ENCODE measurements at regions not wholly inside any gene's neighbourhood (a gene's known extent, or its start where the extent isn't known, plus 50 kb on each side); places are given as distances from the start of the nearest gene placed in this dataset.

GRCh38 chr1:219278288-219278687 is 104.6 kb downstream of the LYPLAL1 start:
- peak overlapping the region in 2 of 3 experiments; percentile 36 to 65 for H3K27ac Mint-ChIP-seq
- no peaks in the 10 kb centered on the region for H3K27me3 Mint-ChIP-seq (ENCODE audit: low read depth)
- H3K4me3 Mint-ChIP-seq: no peak overlapping the region
- H3K9me3 Mint-ChIP-seq: no peaks in the 10 kb centered on the region
- H3K4me1 Mint-ChIP-seq: peaks cover 13% of the 10 kb centered on the region
- peaks cover 9% of the 10 kb centered on the region for H3K36me3 Mint-ChIP-seq (ENCODE audit: low read depth)
- TF ChIP-seq CTCF (IDR thresholded peaks at IDR 0.05; ENCODE audit: unreplicated experiment in 3 of 3): no peak

- Mint-ChIP-seq H3K9me3 (no peaks in the 10 kb centered on the region), H3K27ac (peak overlapping the region; percentile 36 to 65 (median 45)), H3K27me3 (ENCODE audit: low read depth) (no peaks in the 10 kb centered on the region), H3K4me3 (no peak overlapping the region), H3K4me1 (peaks cover 13% of the 10 kb centered on the region), H3K36me3 (ENCODE audit: low read depth) (peaks cover 9% of the 10 kb centered on the region)
- no peak for TF ChIP-seq CTCF (IDR thresholded peaks at IDR 0.05; ENCODE audit: unreplicated experiment in 3 of 3)
Measured at GRCh38 chr1:219277304-219278105, 103.8 kb downstream of the LYPLAL1 start.

GRCh38 chr1:219276049-219276738 is 102.5 kb downstream of the LYPLAL1 start:
- no peak overlapping the region for H3K4me3 Mint-ChIP-seq
- H3K27ac Mint-ChIP-seq: peak overlapping the region in 1 of 3 experiments; percentile 43
- H3K36me3 Mint-ChIP-seq (ENCODE audit: low read depth): peaks cover 10% of the 10 kb centered on the region
- no peaks in the 10 kb centered on the region for H3K27me3 Mint-ChIP-seq (ENCODE audit: low read depth)
- peaks cover 24% of the 10 kb centered on the region for H3K4me1 Mint-ChIP-seq
- no peaks in the 10 kb centered on the region for H3K9me3 Mint-ChIP-seq
- TF ChIP-seq CTCF (IDR thresholded peaks at IDR 0.05; ENCODE audit: unreplicated experiment in 3 of 3): no peak

GRCh38 chr1:219273088-219273686 is 99.5 kb downstream of the LYPLAL1 start:
- no peak overlapping the region for H3K4me3 Mint-ChIP-seq
- peaks cover 30% of the 10 kb centered on the region for H3K4me1 Mint-ChIP-seq
- peak overlapping the region in 1 of 3 experiments; percentile 97 for H3K27ac Mint-ChIP-seq
- no peaks in the 10 kb centered on the region for H3K27me3 Mint-ChIP-seq (ENCODE audit: low read depth)
- peaks cover 10% of the 10 kb centered on the region for H3K36me3 Mint-ChIP-seq (ENCODE audit: low read depth)
- no peak for TF ChIP-seq CTCF (IDR thresholded peaks at IDR 0.05; ENCODE audit: unreplicated experiment in 3 of 3)
- no peaks in the 10 kb centered on the region for H3K9me3 Mint-ChIP-seq

- peaks cover 10% of the 10 kb centered on the region for H3K36me3 Mint-ChIP-seq (ENCODE audit: low read depth)
- H3K9me3 Mint-ChIP-seq: no peaks in the 10 kb centered on the region
- H3K27me3 Mint-ChIP-seq (ENCODE audit: low read depth): no peaks in the 10 kb centered on the region
- H3K4me3 Mint-ChIP-seq: peak overlapping the region in 2 of 3 experiments; percentile 9 to 40
- peak overlapping the region; percentile 84 to 97 (median 96) for H3K27ac Mint-ChIP-seq
- H3K4me1 Mint-ChIP-seq: peaks cover 18% of the 10 kb centered on the region
- TF ChIP-seq CTCF (IDR thresholded peaks at IDR 0.05; ENCODE audit: unreplicated experiment in 3 of 3): no peak
Measured at GRCh38 chr1:219271818-219272535, 98.3 kb downstream of the LYPLAL1 start.

Measured in nephron (organoid).